HEK293 (cell line): ENCODE measurements at regions not wholly inside any gene's neighbourhood (a gene's known extent, or its start where the extent isn't known, plus 50 kb on each side); places are given as distances from the start of the nearest gene placed in this dataset.
"Not testable (repeated sequence)": the region's sequence is repeated elsewhere in the genome, so short reads cannot be mapped to it uniquely, and the experiment has no call there.

Experiments used
- CTCF ChIA-PET: fragments of 350-600 bp; formaldehyde crosslinking; extraction: SDS; loops from one replicate; lab custom pipeline; 2021; ENCODE audit warnings: antibody characterized with exemption; lab: Yijun Ruan, JAX
- POLR2A ChIA-PET: fragments of 300-600 bp; formaldehyde crosslinking; extraction: SDS; loops from one replicate; lab custom pipeline; 2020; ENCODE audit warnings: antibody characterized with exemption, inconsistent platforms; lab: Yijun Ruan, JAX
- H3K27ac ChIP-seq: fragments of 200-500 bp; sonication (Bioruptor generic); 2 replicates; pipeline ENCODE4 v1.5.1; 2014; ENCODE audit warnings: low read depth, low read length, control low read depth, inconsistent platforms; ENCODE audit errors: extremely low read depth
- H3K36me3 ChIP-seq, 2 experiments: fragments of 200-500 bp in 1 of 2; sonication (Bioruptor generic) in 1 of 2; 1 replicate in 1 of 2; 2 replicates in 1 of 2; pipeline ENCODE4 v1.5.1; 2014 to 2017; ENCODE audit warnings: inconsistent platforms in 2 of 2, low read length in 2 of 2; ENCODE audit not compliant: control insufficient read depth in 2 of 2, insufficient read depth in 1 of 2
- H3K4me1 ChIP-seq: fragments of 200-500 bp; sonication (Bioruptor generic); 2 replicates; pipeline ENCODE4 v1.5.1; 2014; ENCODE audit warnings: mild to moderate bottlenecking, low read length, inconsistent platforms; ENCODE audit not compliant: control insufficient read depth, insufficient read depth
- H3K4me3 ChIP-seq: 2 replicates; pipeline ENCODE4 v1.5.1; 2011; ENCODE audit warnings: low read depth, mild to moderate bottlenecking, control low read depth, low read length, moderate library complexity
- H3K9me3 ChIP-seq: fragments of 200-500 bp; sonication (Bioruptor generic); 2 replicates; pipeline ENCODE4 v1.5.1; 2014; ENCODE audit warnings: low read depth, low read length, inconsistent platforms; ENCODE audit not compliant: control insufficient read depth, insufficient read depth
- EGR2 ChIP-seq: fragments of 450-650 bp; formaldehyde crosslinking; IDR thresholded peaks from 2 replicates; pipeline ENCODE4 v1.5.1; 2016; ENCODE audit warnings: low read depth, missing biosample characterization, missing genetic modification characterization
- HOXD13 ChIP-seq: sonication (generic); formaldehyde crosslinking; IDR thresholded peaks from 2 replicates; pipeline ENCODE4 v1.8.0; 2022; ENCODE audit warnings: missing genetic modification reagents, borderline replicate concordance
- KLF10 ChIP-seq: fragments of 450-650 bp; IDR thresholded peaks from 2 replicates; pipeline ENCODE4 v1.5.1; 2018; ENCODE audit warnings: missing biosample characterization, mild to moderate bottlenecking, missing genetic modification characterization
- KLF16 ChIP-seq: fragments of 450-650 bp; formaldehyde crosslinking; IDR thresholded peaks from 2 replicates; pipeline ENCODE4 v1.5.1; 2017; ENCODE audit warnings: missing biosample characterization, missing genetic modification characterization
- RBAK ChIP-seq: fragments of 450-650 bp; formaldehyde crosslinking; IDR thresholded peaks from 2 replicates; pipeline ENCODE4 v1.5.1; 2016; ENCODE audit warnings: missing biosample characterization, missing genetic modification characterization
- REPIN1 ChIP-seq: fragments of 450-650 bp; formaldehyde crosslinking; IDR thresholded peaks from 2 replicates; pipeline ENCODE4 v1.5.1; 2017; ENCODE audit warnings: missing biosample characterization, missing genetic modification characterization, low read depth
- ZBTB1 ChIP-seq: fragments of 450-650 bp; formaldehyde crosslinking; IDR thresholded peaks from 2 replicates; pipeline ENCODE4 v1.5.1; 2016; ENCODE audit warnings: missing biosample characterization, missing genetic modification characterization
- ZBTB17 ChIP-seq: fragments of 450-650 bp; formaldehyde crosslinking; IDR thresholded peaks from 2 replicates; pipeline ENCODE4 v1.5.1; 2016; ENCODE audit warnings: missing biosample characterization, missing genetic modification characterization
- ZBTB7A ChIP-seq: fragments of 450-650 bp; formaldehyde crosslinking; IDR thresholded peaks from 2 replicates; pipeline ENCODE4 v1.5.1; 2016; ENCODE audit warnings: low read depth, missing biosample characterization, missing genetic modification characterization
- ZFP69B ChIP-seq: fragments of 450-650 bp; formaldehyde crosslinking; IDR thresholded peaks from 2 replicates; pipeline ENCODE4 v1.5.1; 2016; ENCODE audit warnings: missing biosample characterization, missing genetic modification characterization
- ZNF112 ChIP-seq: fragments of 450-650 bp; formaldehyde crosslinking; IDR thresholded peaks from 2 replicates; pipeline ENCODE4 v1.5.0; 2017; ENCODE audit warnings: missing biosample characterization, missing genetic modification characterization
- ZNF169 ChIP-seq: fragments of 450-650 bp; formaldehyde crosslinking; IDR thresholded peaks from 2 replicates; pipeline ENCODE4 v1.5.1; 2016; ENCODE audit warnings: missing biosample characterization, missing genetic modification characterization
- ZNF202 ChIP-seq: fragments of 450-650 bp; formaldehyde crosslinking; IDR thresholded peaks from 2 replicates; pipeline ENCODE4 v1.5.1; 2016; ENCODE audit warnings: missing biosample characterization, missing genetic modification characterization, borderline replicate concordance
- ZNF350 ChIP-seq: fragments of 450-650 bp; formaldehyde crosslinking; IDR thresholded peaks from 2 replicates; pipeline ENCODE4 v1.5.0; 2017; ENCODE audit warnings: missing biosample characterization, mild to moderate bottlenecking, missing genetic modification characterization
- ZNF416 ChIP-seq: fragments of 450-650 bp; formaldehyde crosslinking; IDR thresholded peaks from 2 replicates; pipeline ENCODE4 v1.5.1; 2016; ENCODE audit warnings: missing biosample characterization, missing genetic modification characterization
- ZNF529 ChIP-seq: fragments of 450-650 bp; formaldehyde crosslinking; IDR thresholded peaks from 2 replicates; pipeline ENCODE4 v1.5.1; 2017; ENCODE audit warnings: missing genetic modification characterization, missing biosample characterization; ENCODE audit not compliant: insufficient replicate concordance
- ZNF621 ChIP-seq: fragments of 450-650 bp; formaldehyde crosslinking; IDR thresholded peaks from 2 replicates; pipeline ENCODE4 v1.5.1; 2017; ENCODE audit warnings: missing biosample characterization, missing genetic modification characterization
- ZNF654 ChIP-seq: fragments of 450-650 bp; formaldehyde crosslinking; IDR thresholded peaks from 2 replicates; pipeline ENCODE4 v1.5.1; 2016; ENCODE audit warnings: low read depth, missing biosample characterization, missing genetic modification characterization
- ZNF701 ChIP-seq: fragments of 450-650 bp; formaldehyde crosslinking; IDR thresholded peaks from 2 replicates; pipeline ENCODE4 v1.5.1; 2016; ENCODE audit warnings: missing biosample characterization, missing genetic modification characterization
- TF ChIP-seq, protein P1 (sequence below): fragments of 450-650 bp; formaldehyde crosslinking; IDR thresholded peaks from 2 replicates; pipeline ENCODE4 v1.5.1; 2017; ENCODE audit warnings: missing biosample characterization, missing genetic modification characterization
- TF ChIP-seq, protein P2 (sequence below): fragments of 450-650 bp; formaldehyde crosslinking; IDR thresholded peaks from 2 replicates; pipeline ENCODE4 v1.5.1; 2016; ENCODE audit warnings: missing biosample characterization, missing genetic modification characterization
- TF ChIP-seq, protein P3 (sequence below): fragments of 450-650 bp; formaldehyde crosslinking; IDR thresholded peaks from 2 replicates; pipeline ENCODE4 v1.5.1; 2016; ENCODE audit warnings: missing biosample characterization, missing genetic modification characterization

DNA sequence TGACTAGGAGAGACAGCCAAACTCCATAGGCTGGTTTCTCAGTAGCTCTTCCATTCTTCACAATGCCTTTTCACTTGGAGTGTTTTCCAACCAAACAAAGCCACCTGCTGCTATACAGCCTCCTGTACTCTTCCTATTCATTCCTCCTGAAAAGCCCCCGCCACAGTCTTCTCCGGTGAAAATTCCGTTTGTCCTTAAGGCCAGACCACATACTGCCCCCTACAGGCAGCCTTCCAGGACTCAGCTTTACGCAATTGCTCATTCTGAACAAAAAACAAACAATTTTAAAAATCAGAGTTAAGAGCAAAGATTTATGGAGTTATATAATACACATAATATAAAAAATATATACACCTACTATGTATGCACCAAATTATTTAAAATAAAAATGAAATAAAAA is 611.5 kb downstream of the COL12A1 start:
- CTCF ChIA-PET: interaction anchor here (0.6 to 1.1 kb wide), 5 partner anchors 14 to 638 kb away, joined by 3 to 5 read pairs (median 4); no protein-coding TSS in a partner anchor
- H3K4me1 ChIP-seq, H3K36me3 ChIP-seq, H3K4me3 ChIP-seq, POLR2A ChIA-PET, H3K9me3 ChIP-seq, H3K27ac ChIP-seq: not testable (repeated sequence)
- peak; percentile 13 for TF ChIP-seq ZNF654 (tag by site-specific recombination)

DNA sequence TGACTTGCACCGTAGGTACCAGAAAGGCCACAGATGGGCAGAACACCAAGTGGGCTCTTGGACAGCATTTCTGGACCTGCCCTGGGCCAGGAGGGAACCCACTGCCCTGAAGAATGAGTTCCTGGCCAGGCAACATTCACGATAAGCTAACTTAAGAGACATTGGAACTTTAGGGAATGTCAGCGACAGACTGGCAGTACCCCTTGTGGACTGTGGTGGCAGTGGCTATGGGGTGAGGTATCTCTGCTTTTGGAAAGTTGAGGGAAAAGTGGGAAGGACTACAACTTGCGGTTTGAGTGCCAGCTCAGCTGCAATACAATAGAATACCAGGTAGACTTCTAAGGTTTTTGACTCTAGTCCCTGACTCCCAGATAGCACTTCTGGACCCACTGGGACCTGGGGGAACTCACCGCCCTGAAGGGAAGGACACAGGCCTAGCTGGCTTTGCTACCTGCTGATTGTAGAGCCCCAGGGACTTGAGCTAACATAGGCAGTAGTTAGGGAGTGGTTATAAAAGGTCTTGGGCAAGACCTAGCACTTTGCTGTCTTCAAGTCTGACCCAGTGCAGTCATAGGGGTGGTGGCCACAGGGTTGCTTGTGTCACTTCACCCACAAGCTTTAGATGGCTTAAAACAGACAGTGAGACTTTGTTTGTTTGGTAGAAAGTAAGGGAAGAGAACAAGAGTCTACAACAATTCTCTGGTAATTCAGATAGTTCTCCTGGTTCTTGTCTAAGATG is 617.6 kb downstream of the COL12A1 start:
- ChIA-PET CTCF (no interaction called here), POLR2A (no interaction called here)
- no peaks in the 10 kb centered on the region for H3K36me3 ChIP-seq
- no peak overlapping the region for H3K27ac ChIP-seq
- no peaks in the 10 kb centered on the region for H3K4me1 ChIP-seq
- no peak for TF ChIP-seq ZBTB17 (tag by site-specific recombination)
- TF ChIP-seq KLF10 (tag by site-specific recombination): no peak
- TF ChIP-seq, protein P1, sequence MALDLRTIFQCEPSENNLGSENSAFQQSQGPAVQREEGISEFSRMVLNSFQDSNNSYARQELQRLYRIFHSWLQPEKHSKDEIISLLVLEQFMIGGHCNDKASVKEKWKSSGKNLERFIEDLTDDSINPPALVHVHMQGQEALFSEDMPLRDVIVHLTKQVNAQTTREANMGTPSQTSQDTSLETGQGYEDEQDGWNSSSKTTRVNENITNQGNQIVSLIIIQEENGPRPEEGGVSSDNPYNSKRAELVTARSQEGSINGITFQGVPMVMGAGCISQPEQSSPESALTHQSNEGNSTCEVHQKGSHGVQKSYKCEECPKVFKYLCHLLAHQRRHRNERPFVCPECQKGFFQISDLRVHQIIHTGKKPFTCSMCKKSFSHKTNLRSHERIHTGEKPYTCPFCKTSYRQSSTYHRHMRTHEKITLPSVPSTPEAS (tag by site-specific recombination): no peak
- TF ChIP-seq ZBTB7A (tag by site-specific recombination): no peak
- TF ChIP-seq, protein P2, sequence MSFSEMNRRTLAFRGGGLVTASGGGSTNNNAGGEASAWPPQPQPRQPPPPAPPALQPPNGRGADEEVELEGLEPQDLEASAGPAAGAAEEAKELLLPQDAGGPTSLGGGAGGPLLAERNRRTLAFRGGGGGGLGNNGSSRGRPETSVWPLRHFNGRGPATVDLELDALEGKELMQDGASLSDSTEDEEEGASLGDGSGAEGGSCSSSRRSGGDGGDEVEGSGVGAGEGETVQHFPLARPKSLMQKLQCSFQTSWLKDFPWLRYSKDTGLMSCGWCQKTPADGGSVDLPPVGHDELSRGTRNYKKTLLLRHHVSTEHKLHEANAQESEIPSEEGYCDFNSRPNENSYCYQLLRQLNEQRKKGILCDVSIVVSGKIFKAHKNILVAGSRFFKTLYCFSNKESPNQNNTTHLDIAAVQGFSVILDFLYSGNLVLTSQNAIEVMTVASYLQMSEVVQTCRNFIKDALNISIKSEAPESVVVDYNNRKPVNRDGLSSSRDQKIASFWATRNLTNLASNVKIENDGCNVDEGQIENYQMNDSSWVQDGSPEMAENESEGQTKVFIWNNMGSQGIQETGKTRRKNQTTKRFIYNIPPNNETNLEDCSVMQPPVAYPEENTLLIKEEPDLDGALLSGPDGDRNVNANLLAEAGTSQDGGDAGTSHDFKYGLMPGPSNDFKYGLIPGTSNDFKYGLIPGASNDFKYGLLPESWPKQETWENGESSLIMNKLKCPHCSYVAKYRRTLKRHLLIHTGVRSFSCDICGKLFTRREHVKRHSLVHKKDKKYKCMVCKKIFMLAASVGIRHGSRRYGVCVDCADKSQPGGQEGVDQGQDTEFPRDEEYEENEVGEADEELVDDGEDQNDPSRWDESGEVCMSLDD (tag by site-specific recombination): no peak
- H3K9me3 ChIP-seq: no peaks in the 10 kb centered on the region
- H3K4me3 ChIP-seq: no peak overlapping the region

DNA sequence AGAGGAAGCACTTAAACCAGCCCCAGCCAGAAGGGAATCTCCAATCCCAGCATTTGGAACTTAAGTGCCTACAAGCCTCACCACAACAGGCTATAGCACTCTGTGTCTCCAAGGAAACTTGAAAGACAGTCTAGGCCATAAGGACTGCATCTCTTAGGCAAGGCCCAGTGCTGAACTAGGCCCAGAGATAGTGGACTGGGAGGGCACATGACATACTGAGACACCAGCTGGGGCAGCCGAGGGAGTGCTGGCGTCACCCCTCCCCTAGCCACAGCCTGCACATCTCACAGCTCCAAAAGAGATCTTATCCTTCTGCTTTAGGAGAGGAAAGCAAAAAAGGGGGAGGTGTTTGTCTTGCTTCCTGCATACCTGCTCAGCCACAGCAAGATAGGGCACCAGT is 618.5 kb downstream of the COL12A1 start:
- Histone ChIP-seq H3K27ac (no peak overlapping the region), H3K9me3 (no peaks in the 10 kb centered on the region), H3K4me1 (no peaks in the 10 kb centered on the region), H3K4me3 (no peak overlapping the region), H3K36me3 (no peaks in the 10 kb centered on the region)
- CTCF ChIA-PET: interaction anchor here (0.6 kb wide), 1 partner anchor 548 kb away, joined by 4 read pairs; no protein-coding TSS in a partner anchor
- POLR2A ChIA-PET: no interaction called here
- no peak for TF ChIP-seq ZFP69B
- no peak for TF ChIP-seq RBAK

DNA sequence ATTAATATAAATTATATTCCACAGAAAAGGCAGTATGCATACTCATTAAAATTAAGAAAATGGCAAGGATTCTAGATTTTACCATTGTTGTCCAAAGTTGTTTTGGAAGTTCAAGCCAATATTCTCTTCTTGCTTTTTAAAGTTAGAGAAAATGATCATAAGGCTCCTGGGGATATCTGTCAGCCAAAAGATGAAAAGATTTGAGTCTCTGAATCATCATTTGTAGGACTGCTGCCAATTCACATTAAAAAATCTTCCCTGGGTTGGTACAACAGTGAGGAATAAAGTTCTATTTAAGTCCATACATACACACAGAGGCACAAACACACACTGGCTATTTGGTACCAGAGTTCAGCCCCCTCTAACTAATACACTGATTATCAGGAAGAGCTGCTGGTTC is 620.1 kb downstream of the COL12A1 start:
- Histone ChIP-seq H3K36me3 (no peaks in the 10 kb centered on the region), H3K4me3 (no peak overlapping the region), H3K9me3 (no peaks in the 10 kb centered on the region), H3K4me1 (no peaks in the 10 kb centered on the region), H3K27ac (no peak overlapping the region)
- CTCF ChIA-PET: interaction anchor here (0.7 to 2.5 kb wide), 2 partner anchors 10 to 847 kb away, joined by 3 to 10 read pairs; no protein-coding TSS in a partner anchor
- POLR2A ChIA-PET: no interaction called here
- TF ChIP-seq HOXD13 (CRISPR knock-in tag) (no peak), ZNF529 (tag by site-specific recombination) (no peak), ZNF202 (tag by site-specific recombination) (no peak), ZNF416 (tag by site-specific recombination) (no peak), ZNF621 (tag by site-specific recombination) (no peak), ZNF112 (tag by site-specific recombination) (no peak), REPIN1 (tag by site-specific recombination) (no peak), EGR2 (no peak), ZNF169 (tag by site-specific recombination) (no peak), ZBTB1 (tag by site-specific recombination) (no peak), ZNF701 (tag by site-specific recombination) (no peak), KLF16 (tag by site-specific recombination) (no peak), ZNF350 (no peak)
- TF ChIP-seq, protein P3, sequence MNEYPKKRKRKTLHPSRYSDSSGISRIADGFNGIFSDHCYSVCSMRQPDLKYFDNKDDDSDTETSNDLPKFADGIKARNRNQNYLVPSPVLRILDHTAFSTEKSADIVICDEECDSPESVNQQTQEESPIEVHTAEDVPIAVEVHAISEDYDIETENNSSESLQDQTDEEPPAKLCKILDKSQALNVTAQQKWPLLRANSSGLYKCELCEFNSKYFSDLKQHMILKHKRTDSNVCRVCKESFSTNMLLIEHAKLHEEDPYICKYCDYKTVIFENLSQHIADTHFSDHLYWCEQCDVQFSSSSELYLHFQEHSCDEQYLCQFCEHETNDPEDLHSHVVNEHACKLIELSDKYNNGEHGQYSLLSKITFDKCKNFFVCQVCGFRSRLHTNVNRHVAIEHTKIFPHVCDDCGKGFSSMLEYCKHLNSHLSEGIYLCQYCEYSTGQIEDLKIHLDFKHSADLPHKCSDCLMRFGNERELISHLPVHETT (tag by site-specific recombination): no peak
- TF ChIP-seq, protein P1 (tag by site-specific recombination): no peak
